ENCODE measurements at regions not wholly inside any gene's neighbourhood (a gene's known extent, or its start where the extent isn't known, plus 50 kb on each side); places are given as distances from the start of the nearest gene placed in this dataset.
"Not testable (repeated sequence)": the region's sequence is repeated elsewhere in the genome, so short reads cannot be mapped to it uniquely, and the experiment has no call there.

DNA sequence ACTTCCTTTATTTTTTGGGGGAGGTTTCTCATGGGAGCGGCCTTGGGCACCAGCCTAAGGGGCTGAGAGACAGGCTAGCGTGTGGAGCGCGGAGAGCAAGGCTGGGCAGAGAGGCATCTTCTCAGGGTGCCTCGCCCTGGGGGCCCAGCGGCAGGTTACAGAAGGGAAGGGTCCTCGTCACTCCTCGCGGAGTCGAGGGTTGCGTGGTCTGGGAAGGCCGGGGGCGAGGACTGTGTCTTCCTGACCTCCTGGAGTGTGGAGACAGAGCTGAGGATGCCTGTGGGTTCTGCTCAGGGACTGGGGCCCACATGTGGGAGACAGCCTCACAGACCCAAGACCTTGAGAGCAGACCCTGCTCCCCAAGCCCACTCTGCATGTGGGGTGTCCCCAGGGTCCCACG is 79.6 kb upstream of the LRPAP1 start:
- no peak for DNase-seq

DNA sequence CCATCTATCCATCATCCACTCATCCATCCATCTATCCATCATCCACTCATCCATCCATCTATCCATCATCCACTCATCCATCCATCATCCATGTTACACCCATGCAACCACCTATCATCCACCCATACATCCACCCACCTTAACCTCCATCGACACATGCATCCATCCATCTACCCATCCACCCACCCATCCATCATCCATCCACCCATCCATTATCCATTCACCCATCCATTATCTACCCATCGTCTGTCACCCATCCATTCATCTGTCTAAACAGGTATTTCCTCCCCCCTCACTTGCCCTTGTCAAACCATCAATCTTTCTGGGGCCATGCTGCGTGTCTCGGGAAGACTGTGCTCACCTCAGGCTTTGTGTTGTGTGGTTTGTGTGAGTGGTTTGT is 78.6 kb upstream of the LRPAP1 start:
- not testable (repeated sequence) for DNase-seq

GRCh38 chr4:3609905-3610304 is 77.7 kb upstream of the LRPAP1 start:
- not testable (repeated sequence) for DNase-seq

DNA sequence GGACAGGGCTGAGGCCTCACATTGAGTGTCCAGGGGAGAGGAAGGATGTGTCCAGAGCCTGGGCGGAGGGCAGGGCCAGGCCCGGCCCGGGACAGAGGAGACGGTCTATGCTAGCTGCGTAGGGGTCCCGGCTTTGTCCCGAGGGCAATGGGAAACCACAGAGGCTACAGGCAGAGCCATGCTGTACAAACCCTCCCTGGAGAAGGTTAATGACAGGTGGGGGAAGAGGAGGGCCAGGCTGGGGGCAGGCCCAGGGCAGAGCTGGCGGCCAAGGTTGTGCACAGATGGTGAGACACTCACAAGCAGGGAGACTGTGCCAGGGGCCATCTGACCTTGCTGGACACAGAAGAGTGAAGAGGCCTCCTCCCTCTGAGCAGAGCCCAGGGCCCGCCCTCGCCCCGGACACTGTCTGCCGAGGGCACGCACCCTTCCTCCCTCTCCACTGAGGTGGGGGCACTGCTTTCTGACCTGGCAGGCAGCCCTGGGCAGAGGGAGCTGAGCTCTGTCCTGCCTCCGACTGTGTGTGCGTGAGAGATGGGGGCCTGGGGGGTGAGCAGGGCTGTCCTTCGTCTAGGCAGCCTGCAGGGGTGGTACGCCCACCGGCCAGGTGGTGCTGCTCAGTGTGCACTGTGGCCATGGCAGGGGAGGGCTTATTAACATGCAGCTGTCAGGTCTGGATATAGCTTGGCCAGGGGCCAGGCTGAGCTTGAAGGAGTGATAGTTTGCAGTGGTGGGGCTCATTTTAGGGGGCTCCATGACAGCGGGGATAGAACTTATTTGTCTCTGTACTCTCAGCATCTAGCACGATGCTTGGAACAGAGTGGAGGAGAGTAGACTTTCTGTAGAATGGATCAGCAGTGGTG is 75.7 kb upstream of the LRPAP1 start:
- no peak for DNase-seq

- not testable (repeated sequence) for DNase-seq
Observed at GRCh38 chr4:3606850-3607249, 74.6 kb upstream of the LRPAP1 start.

DNA sequence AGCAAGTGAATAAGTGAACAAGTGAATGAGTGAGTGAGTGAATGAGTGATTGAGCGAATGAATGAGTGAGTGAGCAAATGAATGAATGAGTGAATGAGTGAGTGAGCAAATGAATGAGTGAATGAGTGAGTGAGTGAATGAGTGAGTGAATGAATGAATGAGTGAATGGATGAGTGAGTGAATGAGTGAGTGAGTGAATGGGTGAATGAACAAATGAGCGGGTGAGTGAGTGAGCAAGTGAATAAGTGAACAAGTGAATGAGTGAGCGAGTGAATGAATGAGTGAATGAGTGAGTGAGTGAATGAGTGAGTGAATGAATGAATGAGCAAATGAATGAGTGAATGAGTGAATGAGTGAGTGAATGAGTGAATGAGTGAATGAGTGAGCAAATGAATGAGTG is 74.0 kb upstream of the LRPAP1 start:
- not testable (repeated sequence) for DNase-seq

DNA sequence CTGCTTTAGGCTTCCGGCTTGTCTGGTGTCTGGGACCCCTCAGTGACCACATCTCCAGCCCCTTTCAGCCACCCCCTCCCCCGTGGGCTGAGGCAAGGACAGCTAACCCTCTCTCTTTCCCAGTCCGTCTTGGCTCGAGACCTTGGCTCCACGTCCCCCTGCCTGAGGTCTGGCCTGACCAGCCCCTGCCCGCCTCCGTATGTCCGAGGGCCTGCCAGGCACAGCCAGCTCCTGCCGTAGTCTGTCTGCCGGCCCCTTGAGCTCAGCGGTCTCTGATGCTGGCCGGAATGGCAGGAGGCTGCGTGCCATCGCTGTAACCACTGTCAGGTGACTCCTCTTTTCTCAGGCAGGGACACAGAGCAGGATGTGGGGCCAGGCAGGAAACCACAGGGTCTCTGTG is 73.3 kb upstream of the LRPAP1 start:
- DNase-seq, result no peak

GRCh38 chr4:3602886-3603645 is 70.8 kb upstream of the LRPAP1 start:
- DNase-seq, result not testable (repeated sequence)

- no peak for DNase-seq
Observed at GRCh38 chr4:3601992-3602391, 69.8 kb upstream of the LRPAP1 start.

DNA sequence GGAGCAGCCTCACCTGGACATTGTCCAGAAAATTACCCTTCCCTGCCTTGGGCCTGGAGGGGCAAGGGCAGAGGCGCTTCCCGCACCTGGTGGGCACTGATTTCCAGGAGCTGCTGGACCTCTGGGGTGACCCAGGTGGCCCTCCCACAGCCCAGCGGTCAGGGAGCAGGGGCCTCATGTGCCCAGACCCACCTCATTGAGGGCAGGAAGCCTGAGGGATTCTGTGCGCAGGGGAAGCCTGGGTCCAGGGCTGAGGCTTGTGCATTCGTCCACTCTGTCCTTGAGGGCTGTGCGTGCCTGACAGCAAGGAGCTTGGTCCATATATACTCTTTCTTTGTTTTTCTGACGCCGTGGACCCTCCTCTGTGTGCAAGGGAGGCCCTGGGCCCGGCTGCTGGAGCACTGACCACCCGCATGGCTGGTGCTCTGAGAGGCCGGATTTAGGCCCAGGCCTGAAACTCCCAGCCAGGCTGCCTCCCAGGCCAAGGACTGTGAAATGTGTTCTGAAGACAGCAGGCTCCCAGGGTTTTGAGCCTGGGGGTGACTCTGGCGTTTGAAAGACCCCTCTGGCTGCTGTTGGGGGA is 69.0 kb upstream of the LRPAP1 start:
- not testable (repeated sequence) for DNase-seq

DNA sequence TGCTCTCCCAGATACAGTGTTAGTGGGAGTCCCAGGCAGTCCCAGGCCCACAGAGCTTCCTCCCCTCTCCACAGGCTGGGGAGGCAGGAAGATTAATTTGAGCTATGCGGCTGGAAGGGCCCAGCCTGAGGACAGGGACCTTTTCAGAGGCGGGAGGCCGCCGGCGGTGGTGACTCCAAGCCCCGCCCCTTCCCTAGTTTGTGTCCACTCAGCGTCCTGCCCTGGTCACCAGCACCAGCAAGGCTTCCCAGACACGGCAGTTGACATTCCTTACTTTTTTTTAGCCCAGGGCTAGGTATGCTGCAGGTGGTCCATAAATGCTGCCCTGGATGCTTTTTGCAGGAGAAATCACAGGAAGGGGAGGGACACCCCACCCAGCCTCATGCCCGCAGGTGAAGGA is 67.7 kb upstream of the LRPAP1 start:
- no peak for DNase-seq

DNA sequence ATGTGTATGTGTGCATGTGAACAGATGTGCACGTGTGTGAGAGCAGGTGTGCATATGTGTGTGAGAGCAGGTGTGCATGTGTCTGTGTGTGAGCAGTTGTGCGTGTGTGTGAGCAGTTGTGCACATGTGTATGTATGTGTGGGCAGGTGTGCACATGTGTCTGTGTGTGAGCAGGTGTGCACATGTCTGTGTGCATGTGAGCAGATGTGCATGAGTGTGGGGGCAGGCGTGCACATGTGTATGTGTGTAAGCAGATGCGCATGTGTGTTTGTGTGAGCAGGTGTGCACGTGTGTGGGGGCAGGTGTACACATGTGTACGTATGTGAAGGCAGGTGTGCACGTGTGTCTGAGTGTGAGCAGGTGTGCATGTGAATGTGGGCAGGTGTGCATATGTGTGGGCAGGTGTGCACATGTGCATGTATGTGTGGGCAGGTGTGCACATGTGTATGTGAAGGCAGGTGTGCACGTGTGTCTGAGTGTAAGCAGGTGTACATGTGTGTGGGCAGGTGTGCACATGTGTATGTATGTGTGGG is 66.5 kb upstream of the LRPAP1 start:
- no peak for DNase-seq

- DNase-seq, result not testable (repeated sequence)
Observed at GRCh38 chr4:3597896-3598505, 65.8 kb upstream of the LRPAP1 start.

GRCh38 chr4:3596957-3597733 is 64.9 kb upstream of the LRPAP1 start:
- not testable (repeated sequence) for DNase-seq

DNA sequence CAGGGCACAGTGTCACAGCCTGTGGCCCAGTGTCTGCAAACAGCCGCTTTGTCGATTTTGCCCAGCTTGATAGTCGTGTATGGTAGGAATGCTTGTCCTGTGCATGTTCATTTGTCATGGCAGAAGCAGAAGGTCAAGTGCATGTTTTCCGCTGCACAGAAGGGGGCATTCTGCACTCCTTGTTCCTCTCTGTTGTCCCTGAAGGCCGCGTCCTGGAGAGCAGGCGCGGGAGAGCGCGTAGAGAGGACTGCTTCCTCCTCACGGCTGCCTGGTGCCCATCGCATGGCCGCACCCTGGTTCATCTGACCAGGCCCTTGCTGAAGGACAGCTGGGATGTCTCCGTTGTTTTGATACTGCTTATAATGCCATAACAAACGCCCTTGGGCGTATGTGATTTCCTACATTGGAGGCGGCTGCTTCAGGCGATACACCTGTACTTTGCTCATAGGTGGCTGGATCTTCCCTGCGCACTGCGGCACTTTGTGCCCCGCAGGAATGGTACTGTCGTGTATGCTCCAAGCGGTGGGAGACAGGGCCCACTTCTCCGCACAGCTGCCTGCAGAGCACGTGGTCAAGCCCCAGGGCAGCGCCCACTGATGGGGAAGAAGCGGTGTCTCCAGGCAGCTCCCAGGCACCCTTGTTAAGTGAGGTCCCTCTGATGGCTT is 63.5 kb upstream of the LRPAP1 start:
- DNase-seq, result not testable (repeated sequence)

DNA sequence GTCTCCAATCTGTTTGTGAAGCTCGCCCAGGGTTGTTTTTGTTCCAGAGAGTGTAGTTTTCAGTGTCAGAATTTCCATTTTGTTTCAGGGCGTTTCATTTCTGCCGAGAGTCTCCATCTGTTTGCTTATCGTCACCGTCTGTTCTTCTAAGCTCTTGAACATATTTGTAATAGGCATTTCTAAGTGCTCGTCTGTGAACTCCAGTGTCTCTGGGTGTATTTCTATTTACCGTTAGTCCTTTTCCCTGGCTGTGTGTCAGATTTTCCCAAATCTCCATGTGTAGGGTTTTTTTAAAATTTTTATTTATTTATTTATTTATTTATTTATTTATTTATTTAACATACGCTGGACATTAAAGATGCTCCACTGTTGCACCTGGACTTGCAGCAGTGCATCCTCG is 62.5 kb upstream of the LRPAP1 start:
- DNase-seq, result not testable (repeated sequence)

GRCh38 chr4:3589946-3590924 is 58.0 kb upstream of the LRPAP1 start:
- not testable (repeated sequence) for DNase-seq

DNA sequence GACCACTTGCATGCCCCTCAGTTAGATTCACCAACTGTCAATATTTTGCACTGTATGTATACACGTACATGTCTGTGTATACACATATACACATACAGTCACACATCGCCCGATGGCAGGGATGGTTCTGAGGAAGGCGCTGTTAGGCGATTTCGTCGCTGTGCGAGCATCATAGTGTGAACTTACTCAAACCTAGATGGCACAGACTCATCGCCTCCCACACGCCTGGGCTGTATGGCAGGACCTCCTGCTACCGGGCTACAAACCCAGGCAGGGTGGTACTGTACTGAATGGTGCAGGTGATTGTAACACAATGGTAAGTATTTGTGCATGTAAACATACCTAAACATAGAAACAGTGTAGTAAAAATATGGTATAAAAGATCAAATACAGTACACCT is 57.2 kb upstream of the LRPAP1 start:
- DNase-seq, result not testable (repeated sequence)

DNA sequence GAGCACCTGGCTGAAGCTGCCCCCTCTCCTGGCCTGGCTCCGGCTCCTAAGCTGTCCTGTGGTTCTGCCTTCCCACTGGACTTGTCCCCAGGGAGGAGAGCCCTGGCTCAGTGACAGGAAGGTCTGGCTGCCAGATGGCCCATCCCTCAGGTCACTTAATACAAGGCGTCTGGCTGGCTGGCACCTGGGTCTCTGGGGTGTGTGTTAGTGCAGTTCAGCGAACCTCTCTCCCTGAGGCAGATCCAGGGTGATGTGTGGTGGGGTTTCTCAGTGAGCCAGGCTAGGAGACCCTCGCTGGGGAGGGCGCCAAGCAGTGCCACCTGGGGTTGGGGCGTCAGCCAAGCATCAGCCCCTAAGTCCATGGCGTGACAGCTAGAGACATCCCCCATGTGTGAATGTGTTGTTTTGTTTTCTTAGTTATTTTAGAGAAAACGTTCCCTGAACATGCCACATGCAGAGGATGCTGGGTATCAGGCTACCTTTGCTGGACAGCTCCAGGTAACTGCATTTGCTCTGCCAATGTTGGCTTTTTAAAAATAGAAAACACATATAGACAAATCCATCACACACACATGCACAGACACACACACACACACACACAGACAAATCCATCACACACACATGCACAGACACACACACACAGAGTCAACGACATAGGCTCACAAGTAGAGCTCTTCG is 56.4 kb upstream of the LRPAP1 start:
- DNase-seq, result not testable (repeated sequence)

DNA sequence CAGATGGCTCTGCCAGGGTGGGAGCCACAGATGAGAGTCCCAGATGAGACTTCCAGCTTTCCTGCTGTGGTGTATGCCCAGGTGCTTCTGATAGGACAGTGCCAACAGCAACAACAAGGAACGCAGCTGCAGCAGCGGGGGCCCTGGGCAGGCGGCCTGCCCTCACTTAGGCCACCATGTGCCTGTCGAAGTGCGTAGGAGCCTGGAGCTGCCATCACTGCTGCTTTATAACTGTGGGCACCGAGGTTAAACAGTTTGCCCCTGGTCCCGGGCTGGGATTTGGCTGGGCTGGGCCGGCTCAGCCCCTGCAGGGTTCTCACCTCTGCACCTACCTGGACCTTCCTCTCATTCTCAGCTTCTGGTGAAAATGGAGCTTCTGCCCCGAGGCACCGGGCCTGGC is 54.4 kb upstream of the LRPAP1 start:
- DNase-seq, result not testable (repeated sequence)

Measured in fibroblast of skin of right quadriceps (primary cell).